BLaER1 treated with 17β-estradiol and CSF1 and Interleukin-3, amounts not matched to agents 10 nM and 100 nM (cell line): ENCODE measurements at regions not wholly inside any gene's neighbourhood (a gene's known extent, or its start where the extent isn't known, plus 50 kb on each side); places are given as distances from the start of the nearest gene placed in this dataset.

ENCODE experiments used
- H3K27ac ChIP-seq, 11 experiments: shearing (Covaris generic); formaldehyde crosslinking; 2 replicates each; pipeline ENCODE4 v1.8.1; 2022
- H3K27me3 ChIP-seq, 11 experiments: shearing (Covaris generic); formaldehyde crosslinking; 2 replicates each; pipeline ENCODE4 v1.8.1; 2022
- H3K36me3 ChIP-seq, 11 experiments: shearing (Covaris generic); formaldehyde crosslinking; 2 replicates each; pipeline ENCODE4 v1.8.1; 2022
- H3K4me1 ChIP-seq, 10 experiments: shearing (Covaris generic); formaldehyde crosslinking; 2 replicates each; pipeline ENCODE4 v1.8.1; 2022
- H3K4me2 ChIP-seq, 11 experiments: shearing (Covaris generic); formaldehyde crosslinking; 2 replicates each; pipeline ENCODE4 v1.8.1; 2022
- H3K4me3 ChIP-seq, 10 experiments: shearing (Covaris generic); formaldehyde crosslinking; 2 replicates each; pipeline ENCODE4 v1.8.1; 2022
- H3K9ac ChIP-seq, 11 experiments: shearing (Covaris generic); formaldehyde crosslinking; 2 replicates each; pipeline ENCODE4 v1.8.1; 2022
- H3K9me3 ChIP-seq, 11 experiments: shearing (Covaris generic); formaldehyde crosslinking; replicated peaks in 1 of 11; 2 replicates each; pipeline ENCODE4 v1.8.1; 2022
- H4K20me1 ChIP-seq, 11 experiments: shearing (Covaris generic); formaldehyde crosslinking; 2 replicates each; pipeline ENCODE4 v1.8.1; 2022
- Cebpa-rat ChIP-seq, 11 experiments: shearing (Covaris generic); IDR thresholded peaks; 2 replicates each; pipeline ENCODE4 v1.8.1; 2022

DNA sequence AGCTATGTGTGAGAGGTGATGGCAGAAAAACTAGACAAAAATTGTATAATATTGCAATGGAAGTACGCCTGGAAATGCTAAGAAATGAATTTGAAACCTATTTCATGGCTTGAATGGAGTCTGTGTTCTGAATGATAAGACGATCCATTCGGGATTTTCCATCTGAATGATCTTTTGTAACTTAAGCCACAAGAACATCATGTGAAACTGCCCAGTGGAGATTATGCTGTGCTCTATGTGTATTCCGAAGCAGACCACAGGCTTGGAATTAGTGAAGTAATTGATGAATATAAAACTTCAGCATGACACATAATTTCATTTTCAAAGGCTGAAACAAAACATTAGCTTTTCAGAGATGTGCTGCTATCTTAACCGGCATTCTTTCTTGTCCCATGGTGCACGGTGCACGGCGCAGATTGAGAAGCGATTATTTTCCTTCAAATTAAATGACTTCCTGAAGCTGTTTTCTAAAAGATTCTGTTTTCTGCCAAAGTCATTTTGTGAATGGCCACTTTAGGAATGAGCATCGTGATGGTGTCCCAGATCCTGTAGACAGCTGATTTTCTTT is 652.9 kb downstream of the PLA2G4A start:
- H3K27me3 ChIP-seq: no peaks in the 10 kb centered on the region
- H3K36me3 ChIP-seq: no peaks in the 10 kb centered on the region
- H3K4me1 ChIP-seq: no peaks in the 10 kb centered on the region
- no peak overlapping the region for H3K9ac ChIP-seq
- no peaks in the 10 kb centered on the region for H3K9me3 ChIP-seq
- no peaks in the 10 kb centered on the region for H4K20me1 ChIP-seq
- no peak overlapping the region for H3K4me2 ChIP-seq
- H3K4me3 ChIP-seq: no peak overlapping the region
- H3K27ac ChIP-seq: no peak overlapping the region
- TF ChIP-seq Cebpa-rat (IDR thresholded peaks at IDR 0.05): no peak

DNA sequence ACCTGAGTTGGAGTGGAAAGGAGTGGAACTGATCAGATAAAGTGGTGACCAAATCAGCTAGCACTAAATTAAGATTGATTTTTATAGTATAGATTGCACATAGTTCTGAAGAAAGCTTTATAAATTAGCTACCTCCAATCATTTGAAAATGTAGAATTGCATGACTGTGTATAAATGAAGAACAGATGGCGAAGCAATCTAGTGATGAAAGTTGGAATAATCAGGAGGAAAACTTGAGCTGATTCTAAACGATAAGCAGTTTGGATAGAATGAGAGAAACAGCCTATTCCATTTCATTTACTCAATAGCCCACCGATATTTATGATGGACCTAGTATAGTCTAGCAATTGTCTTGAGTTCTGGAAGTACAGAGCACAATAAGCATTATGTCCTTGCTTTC is 661.5 kb downstream of the PLA2G4A start:
- no peaks in the 10 kb centered on the region for H3K9me3 ChIP-seq
- H3K4me1 ChIP-seq: no peaks in the 10 kb centered on the region
- no peaks in the 10 kb centered on the region for H3K36me3 ChIP-seq
- no peak overlapping the region for H3K9ac ChIP-seq
- TF ChIP-seq Cebpa-rat (IDR thresholded peaks at IDR 0.05): no peak
- no peaks in the 10 kb centered on the region for H3K27me3 ChIP-seq
- no peak overlapping the region for H3K4me3 ChIP-seq
- H4K20me1 ChIP-seq: no peaks in the 10 kb centered on the region
- H3K27ac ChIP-seq: no peak overlapping the region
- H3K4me2 ChIP-seq: no peak overlapping the region

DNA sequence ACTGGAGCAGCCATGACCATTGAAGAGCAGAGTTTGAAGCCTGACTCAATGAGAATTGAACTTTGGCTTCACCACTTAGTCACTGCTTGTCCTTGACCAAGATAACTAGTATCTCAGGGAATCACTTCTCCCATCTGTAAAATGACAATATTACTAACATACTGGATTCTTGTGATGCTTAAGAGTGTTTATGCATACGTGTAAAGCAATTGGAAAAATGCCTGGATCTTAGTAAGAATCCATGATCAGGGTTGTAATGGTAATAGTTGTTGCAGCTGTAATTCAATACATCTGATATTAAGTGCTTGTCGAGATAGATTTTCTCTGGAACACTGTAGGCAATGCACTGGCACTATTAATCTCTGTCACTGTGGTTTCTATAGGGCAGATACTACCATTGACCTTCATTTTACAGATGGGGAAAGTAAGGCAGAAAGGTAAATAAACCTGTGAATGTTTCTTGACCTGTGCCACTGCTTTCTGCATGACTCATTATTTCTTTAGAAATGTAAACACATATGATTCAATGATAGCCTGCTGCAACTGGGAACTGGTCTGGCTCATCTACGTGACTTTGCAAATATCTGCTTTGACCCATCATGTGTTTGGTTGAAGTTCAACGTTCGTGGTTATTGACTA is 662.5 kb downstream of the PLA2G4A start:
- Histone ChIP-seq H3K36me3 (no peaks in the 10 kb centered on the region), H3K4me2 (no peak overlapping the region), H3K9ac (no peak overlapping the region), H3K4me1 (no peaks in the 10 kb centered on the region), H3K9me3 (no peaks in the 10 kb centered on the region), H3K27ac (no peak overlapping the region), H3K4me3 (no peak overlapping the region), H4K20me1 (no peaks in the 10 kb centered on the region), H3K27me3 (no peaks in the 10 kb centered on the region)
- no peak for TF ChIP-seq Cebpa-rat (IDR thresholded peaks at IDR 0.05)

DNA sequence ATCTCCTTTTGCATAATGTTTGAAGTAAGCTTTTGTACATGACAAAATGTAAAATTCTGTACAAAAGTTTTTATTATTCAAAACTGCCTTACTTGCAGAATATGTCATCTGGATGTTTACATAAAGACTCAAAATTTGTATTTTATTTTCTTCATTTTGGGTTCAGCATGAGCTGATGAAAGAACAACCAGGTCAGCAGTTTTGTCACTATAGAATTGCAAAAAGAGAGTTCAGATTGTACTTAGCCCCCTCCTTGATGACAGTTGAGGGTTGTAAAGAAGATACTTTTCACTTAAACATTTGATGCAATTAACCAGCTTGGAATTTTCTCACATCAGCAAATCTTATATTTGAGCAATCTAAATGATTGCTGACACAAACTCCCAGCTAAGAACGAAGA is 669.3 kb downstream of the PLA2G4A start:
- no peak overlapping the region for H3K9ac ChIP-seq
- TF ChIP-seq Cebpa-rat (IDR thresholded peaks at IDR 0.05): no peak
- H3K4me1 ChIP-seq: no peaks in the 10 kb centered on the region
- no peaks in the 10 kb centered on the region for H3K36me3 ChIP-seq
- H3K27me3 ChIP-seq: no peaks in the 10 kb centered on the region
- H3K4me2 ChIP-seq: no peak overlapping the region
- no peaks in the 10 kb centered on the region for H4K20me1 ChIP-seq
- H3K9me3 ChIP-seq: no peaks in the 10 kb centered on the region
- H3K27ac ChIP-seq: no peak overlapping the region
- no peak overlapping the region for H3K4me3 ChIP-seq

DNA sequence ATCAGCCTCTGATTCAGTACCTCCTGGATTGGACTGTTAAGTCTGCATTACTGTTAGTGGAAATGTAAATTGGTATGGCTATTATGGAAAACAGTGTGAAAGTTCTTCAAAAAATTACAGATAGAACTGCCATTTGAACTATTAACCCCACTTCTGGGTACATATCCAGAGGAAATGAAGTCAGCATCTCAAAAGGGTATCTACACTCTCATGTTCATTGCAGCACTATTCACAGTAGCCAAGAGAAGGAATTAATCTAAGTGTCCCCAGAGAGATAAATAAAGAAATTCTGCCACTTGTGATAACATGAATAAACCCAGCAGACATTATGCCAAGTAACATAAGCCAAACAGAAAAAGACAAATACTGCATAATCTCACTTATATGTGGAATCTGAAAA is 676.0 kb downstream of the PLA2G4A start:
- H3K4me3 ChIP-seq: no peak overlapping the region
- no peak for TF ChIP-seq Cebpa-rat (IDR thresholded peaks at IDR 0.05)
- H3K4me2 ChIP-seq: no peak overlapping the region
- H3K36me3 ChIP-seq: no peaks in the 10 kb centered on the region
- H3K4me1 ChIP-seq: no peaks in the 10 kb centered on the region
- no peak overlapping the region for H3K27ac ChIP-seq
- no peaks in the 10 kb centered on the region for H4K20me1 ChIP-seq
- no peak overlapping the region for H3K9ac ChIP-seq
- no peaks in the 10 kb centered on the region for H3K27me3 ChIP-seq
- peaks cover 5 to 27% (median 9%) of the 10 kb centered on the region in 11 experiments; a peak in 19 of 22 replicates for H3K9me3 ChIP-seq

DNA sequence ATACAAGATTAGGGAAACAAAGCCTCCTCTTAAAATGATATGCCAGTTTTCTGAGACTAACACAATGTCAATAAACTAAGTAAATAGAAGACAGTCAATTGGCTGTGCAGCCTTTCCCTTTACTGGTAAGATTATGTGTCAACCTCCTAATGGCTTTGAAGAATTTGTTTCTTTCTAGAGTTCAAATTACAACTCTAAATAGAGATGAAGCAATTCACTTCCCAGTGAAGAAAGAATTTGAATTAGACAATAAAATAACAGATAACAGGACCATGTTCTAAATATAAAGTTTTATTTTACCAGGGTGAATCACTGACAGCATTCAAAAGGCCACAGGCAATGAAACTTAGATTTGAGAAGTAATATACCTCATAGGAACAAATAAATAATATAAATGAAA is 680.3 kb downstream of the PLA2G4A start:
- peaks cover 5 to 27% (median 9%) of the 10 kb centered on the region in 11 experiments; a peak in 19 of 22 replicates for H3K9me3 ChIP-seq
- peaks cover 0 to 16% (median 0%) of the 10 kb centered on the region in 10 experiments; a peak in 6 of 20 replicates for H3K4me1 ChIP-seq
- no peak for TF ChIP-seq Cebpa-rat (IDR thresholded peaks at IDR 0.05)
- H3K4me2 ChIP-seq: no peak overlapping the region
- no peaks in the 10 kb centered on the region for H3K36me3 ChIP-seq
- H4K20me1 ChIP-seq: no peaks in the 10 kb centered on the region
- H3K4me3 ChIP-seq: no peak overlapping the region
- no peak overlapping the region for H3K9ac ChIP-seq
- no peak overlapping the region for H3K27ac ChIP-seq
- no peaks in the 10 kb centered on the region for H3K27me3 ChIP-seq

DNA sequence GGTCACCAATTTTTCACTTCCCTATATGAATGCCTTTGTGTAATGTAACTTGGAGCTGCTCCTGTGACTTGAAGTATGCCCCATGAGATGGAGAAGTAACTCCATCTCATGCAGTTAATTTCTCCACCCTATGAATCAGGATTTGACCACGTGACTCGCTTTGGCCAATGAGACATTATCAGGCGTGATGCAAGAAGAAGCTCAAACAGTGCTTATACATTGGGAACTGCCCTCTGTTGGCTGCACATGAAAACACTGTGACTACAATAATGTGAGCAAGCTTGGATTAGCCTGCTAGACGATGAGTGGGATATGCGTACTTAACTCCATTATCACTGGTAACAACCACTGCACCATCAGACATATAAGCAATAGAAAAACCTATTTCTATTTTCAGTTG is 684.4 kb downstream of the PLA2G4A start:
- no peak for TF ChIP-seq Cebpa-rat (IDR thresholded peaks at IDR 0.05)
- Histone ChIP-seq H4K20me1 (no peaks in the 10 kb centered on the region), H3K27ac (peak overlapping the region in 2 of 11 experiments; percentile 37 to 51; a peak in 5 of 22 replicates), H3K9ac (no peak overlapping the region), H3K27me3 (no peaks in the 10 kb centered on the region), H3K4me2 (peak overlapping the region in 1 of 11 experiments; percentile 54; a peak in 3 of 22 replicates), H3K9me3 (peaks cover 0 to 3% (median 0%) of the 10 kb centered on the region in 11 experiments; a peak in 3 of 22 replicates), H3K36me3 (no peaks in the 10 kb centered on the region), H3K4me1 (peaks cover 0 to 16% (median 0%) of the 10 kb centered on the region in 10 experiments; a peak in 6 of 20 replicates), H3K4me3 (no peak overlapping the region)

DNA sequence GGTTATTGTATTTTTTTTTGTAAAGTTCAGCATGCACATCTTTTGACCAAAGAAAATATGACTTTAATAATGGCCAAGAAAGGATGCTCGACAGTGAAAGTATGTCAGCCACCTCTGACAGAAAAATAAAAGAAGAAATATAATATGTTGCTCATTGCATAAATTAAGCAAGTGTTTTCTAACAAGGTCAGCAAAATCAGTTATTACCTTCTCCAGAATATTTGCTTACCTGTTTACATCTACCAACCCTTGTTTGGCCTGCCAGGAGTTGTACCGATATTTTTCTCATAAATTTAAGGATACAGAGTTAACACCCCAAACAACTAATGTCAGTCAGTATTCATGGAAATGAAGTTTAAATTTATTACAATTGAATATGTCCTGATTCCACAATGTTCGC is 685.4 kb downstream of the PLA2G4A start:
- no peaks in the 10 kb centered on the region for H3K36me3 ChIP-seq
- H3K27me3 ChIP-seq: no peaks in the 10 kb centered on the region
- H3K4me1 ChIP-seq: peaks cover 0 to 16% (median 0%) of the 10 kb centered on the region in 10 experiments; a peak in 6 of 20 replicates
- H3K9me3 ChIP-seq: no peaks in the 10 kb centered on the region; a peak in 2 of 22 replicates
- H3K9ac ChIP-seq: no peak overlapping the region
- TF ChIP-seq Cebpa-rat (IDR thresholded peaks at IDR 0.05): no peak
- H3K4me2 ChIP-seq: no peak overlapping the region
- H3K4me3 ChIP-seq: no peak overlapping the region
- H4K20me1 ChIP-seq: no peaks in the 10 kb centered on the region
- H3K27ac ChIP-seq: no peak overlapping the region

DNA sequence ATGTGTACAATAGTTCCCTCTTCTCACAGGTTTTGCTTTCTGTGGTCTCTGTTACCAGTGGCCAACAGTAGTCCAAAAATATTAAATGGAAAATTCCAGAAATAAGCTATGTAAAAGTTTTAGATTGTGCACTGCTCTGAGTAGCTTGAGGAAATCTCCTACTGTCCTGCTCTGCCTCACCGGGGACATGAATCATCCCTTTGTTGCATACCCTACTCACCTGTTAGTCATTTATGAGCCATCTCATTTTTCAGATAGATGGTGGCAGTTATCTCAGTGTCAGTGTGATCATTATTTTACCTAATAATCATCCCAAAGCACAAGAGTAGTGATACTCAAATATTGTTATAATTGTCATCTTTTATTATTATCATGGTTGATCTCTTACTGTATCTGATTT is 688.1 kb downstream of the PLA2G4A start:
- TF ChIP-seq Cebpa-rat (IDR thresholded peaks at IDR 0.05): no peak
- H3K27me3 ChIP-seq: no peaks in the 10 kb centered on the region

DNA sequence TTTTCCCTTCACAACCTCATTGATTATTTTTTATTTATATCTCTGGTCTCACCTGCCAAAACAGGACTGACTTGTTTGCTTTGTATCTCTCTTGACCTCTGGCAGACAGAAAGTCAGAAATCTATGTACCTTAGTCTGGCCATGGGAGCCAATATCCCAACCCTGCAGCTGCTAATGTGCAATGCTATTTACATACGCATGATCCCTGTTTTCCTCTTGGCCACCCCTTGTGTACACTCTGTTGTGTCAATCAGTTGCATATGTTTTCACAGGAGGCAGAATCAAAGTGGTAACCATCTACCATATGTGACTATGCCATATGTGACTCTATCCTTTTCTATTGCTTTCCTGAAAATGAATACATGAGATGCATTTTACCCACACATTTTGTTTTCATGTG is 688.8 kb downstream of the PLA2G4A start:
- no peak overlapping the region for H3K9ac ChIP-seq
- no peaks in the 10 kb centered on the region; a peak in 2 of 22 replicates for H3K9me3 ChIP-seq
- no peak overlapping the region for H3K4me3 ChIP-seq
- H3K4me1 ChIP-seq: peaks cover 0 to 11% (median 0%) of the 10 kb centered on the region in 10 experiments; a peak in 6 of 20 replicates
- TF ChIP-seq Cebpa-rat (IDR thresholded peaks at IDR 0.05): no peak
- no peak overlapping the region for H3K4me2 ChIP-seq
- no peaks in the 10 kb centered on the region for H3K27me3 ChIP-seq
- H4K20me1 ChIP-seq: no peaks in the 10 kb centered on the region
- no peaks in the 10 kb centered on the region for H3K36me3 ChIP-seq
- H3K27ac ChIP-seq: no peak overlapping the region

More for the DNA sequence above, 688.1 kb downstream of the PLA2G4A start:
- H4K20me1 ChIP-seq: no peaks in the 10 kb centered on the region
- H3K36me3 ChIP-seq: no peaks in the 10 kb centered on the region
- H3K9me3 ChIP-seq: no peaks in the 10 kb centered on the region; a peak in 2 of 22 replicates
- no peak overlapping the region for H3K4me2 ChIP-seq
- H3K27ac ChIP-seq: no peak overlapping the region
- no peak overlapping the region for H3K4me3 ChIP-seq
- H3K4me1 ChIP-seq: peaks cover 0 to 16% (median 0%) of the 10 kb centered on the region in 10 experiments; a peak in 6 of 20 replicates
- H3K9ac ChIP-seq: no peak overlapping the region
